GM12891 (cell line): ENCODE measurements at regions not wholly inside any gene's neighbourhood (a gene's known extent, or its start where the extent isn't known, plus 50 kb on each side); places are given as distances from the start of the nearest gene placed in this dataset.

ENCODE experiments used
- PAX5 ChIP-seq: IDR thresholded peaks from 2 replicates; pipeline ENCODE4 v1.6.1; 2011; ENCODE audit warnings: low read length, moderate library complexity, mild to moderate bottlenecking; ENCODE audit not compliant: insufficient read depth, severe bottlenecking
- POLR2A ChIP-seq: IDR thresholded peaks from 2 replicates; pipeline ENCODE4 v1.6.1; 2011; ENCODE audit warnings: low read depth, low read length, control low read depth
- POLR2AphosphoS5 ChIP-seq: IDR thresholded peaks from 2 replicates; pipeline ENCODE4 v1.6.1; 2011; ENCODE audit warnings: low read depth, low read length, control low read depth
- TAF1 ChIP-seq: IDR thresholded peaks from 2 replicates; pipeline ENCODE4 v1.6.1; 2011; ENCODE audit warnings: low read depth, low read length, control low read depth

DNA sequence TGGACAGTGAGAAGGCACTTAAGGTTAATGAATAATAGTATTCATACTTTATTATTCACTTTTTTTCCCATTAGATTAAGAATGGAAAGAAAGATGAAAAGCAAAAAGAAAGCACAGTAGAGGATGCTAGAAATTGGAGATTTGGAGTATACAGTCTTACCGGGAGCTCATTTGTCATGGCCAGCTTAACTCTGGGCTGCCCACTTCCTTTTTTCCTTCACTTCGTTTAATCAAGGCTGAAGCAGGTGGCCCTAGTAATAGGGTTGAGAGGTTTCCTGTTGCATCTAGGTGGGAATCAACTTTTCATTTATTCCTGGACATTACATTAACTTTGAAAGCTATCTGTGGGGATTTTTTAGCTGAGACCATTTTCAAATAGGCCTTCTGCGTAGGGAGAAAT is 57.0 kb upstream of the MEGF10 start:
- no peak for TF ChIP-seq PAX5
- TF ChIP-seq POLR2AphosphoS5: no peak
- no peak for TF ChIP-seq TAF1
- TF ChIP-seq POLR2A: no peak
